Thoracic aorta (tissue), 2 donors: ENCODE measurements at regions not wholly inside any gene's neighbourhood (a gene's known extent, or its start where the extent isn't known, plus 50 kb on each side); places are given as distances from the start of the nearest gene placed in this dataset.
A peak's percentile ranks its signal among the peaks of the same experiment; 100 is the strongest.

ENCODE experiments used
- ATAC-seq: fragments of 150-250 bp; one replicate; pipeline ENCODE4 v1.8.0; 2017; ENCODE audit warnings: low read depth; ENCODE audit not compliant: insufficient number of reproducible peaks, low FRiP score
- DNase-seq: peaks from one replicate; pipeline ENCODE4 v3.0.0-alpha.2; 2020; ENCODE audit warnings: low spot score
- H3K27ac ChIP-seq, 2 donors: fragments of 200-600 bp; sonication (generic); 1 replicate in 1 of 2; 2 replicates in 1 of 2; pipeline ENCODE4 v1.5.1; 2016; ENCODE audit warnings: mild to moderate bottlenecking in 2 of 2, moderate library complexity in 2 of 2
- H3K27me3 ChIP-seq: fragments of 200-600 bp; sonication (generic); replicated peaks from 2 replicates; pipeline ENCODE4 v1.6.0; 2016; ENCODE audit warnings: mild to moderate bottlenecking; ENCODE audit not compliant: insufficient read depth
- H3K36me3 ChIP-seq: fragments of 200-600 bp; sonication (generic); one replicate; pipeline ENCODE4 v1.5.1; 2016
- H3K4me1 ChIP-seq, 2 donors: fragments of 200-600 bp; sonication (generic); 1 replicate in 1 of 2; 2 replicates in 1 of 2; pipeline versions ENCODE4 v1.5.1 to v1.6.0; 2016; ENCODE audit warnings: low read depth in 2 of 2, mild to moderate bottlenecking in 1 of 2; ENCODE audit not compliant: control insufficient read depth in 1 of 2
- H3K4me3 ChIP-seq: fragments of 200-600 bp; sonication (generic); 2 replicates; pipeline ENCODE4 v1.5.1; 2016; ENCODE audit warnings: mild to moderate bottlenecking
- H3K9me3 ChIP-seq: fragments of 200-600 bp; sonication (generic); 2 replicates; pipeline ENCODE4 v1.5.1; 2016
- CTCF ChIP-seq: fragments of 200-600 bp; sonication (generic); IDR thresholded peaks from one replicate; pipeline ENCODE4 v1.5.1; 2019; ENCODE audit warnings: antibody characterized with exemption

GRCh38 chr2:37569986-37570679, 101.3 kb downstream of the CDC42EP3 start:
- Histone ChIP-seq H3K27me3 (no peaks in the 10 kb centered on the region), H3K4me1 (peaks cover 12 to 60% of the 10 kb centered on the region in 2 donors), H3K9me3 (no peaks in the 10 kb centered on the region), H3K4me3 (no peak overlapping the region), H3K27ac (peak overlapping the region; percentile 31 to 57), H3K36me3 (no peaks in the 10 kb centered on the region)
- no peak for TF ChIP-seq CTCF
- no peak for ATAC-seq
- DNase-seq: no peak

DNA sequence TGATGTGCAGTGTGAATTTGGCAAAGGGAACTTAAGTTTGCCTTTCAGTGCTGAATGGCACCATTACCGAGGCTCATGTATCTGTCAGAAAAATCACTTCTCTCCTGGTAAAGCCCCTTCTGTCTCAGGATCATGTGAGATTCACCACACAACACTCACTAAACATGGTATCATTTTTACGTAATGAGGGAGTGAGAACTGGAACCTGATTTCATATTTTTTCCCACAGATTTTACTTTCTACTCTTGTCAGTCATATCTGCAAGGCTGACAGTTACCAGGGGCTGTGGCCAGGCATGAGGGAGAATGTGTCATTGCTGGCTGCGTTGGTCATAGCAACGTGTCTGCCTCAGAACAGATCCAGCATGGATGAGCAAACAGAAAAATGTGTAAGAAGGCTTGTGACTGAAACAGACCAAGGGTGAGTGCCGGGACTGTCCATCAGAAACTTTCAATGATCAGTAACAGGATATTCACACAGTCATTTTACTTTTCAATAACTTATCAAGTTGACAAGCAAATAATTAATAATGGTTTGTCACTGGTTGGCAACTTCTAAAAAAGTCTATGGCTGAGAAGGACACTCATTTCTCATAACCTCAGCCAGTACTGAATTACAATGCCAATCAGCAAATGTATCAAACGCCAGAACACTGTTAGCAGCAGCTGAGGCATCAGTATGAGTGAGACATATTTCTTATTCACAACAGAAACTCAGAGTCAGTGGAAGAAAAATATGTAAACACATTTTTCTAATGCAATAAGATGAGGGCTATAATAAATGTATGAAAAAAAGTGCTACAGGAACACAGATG, 100.5 kb downstream of the CDC42EP3 start:
- no peaks in the 10 kb centered on the region for H3K9me3 ChIP-seq
- peaks cover 12 to 60% of the 10 kb centered on the region in 2 donors for H3K4me1 ChIP-seq
- no peak for TF ChIP-seq CTCF
- DNase-seq (no peak), ATAC-seq (no peak)
- H3K4me3 ChIP-seq: no peak overlapping the region
- H3K36me3 ChIP-seq: no peaks in the 10 kb centered on the region
- H3K27me3 ChIP-seq: no peaks in the 10 kb centered on the region
- H3K27ac ChIP-seq: peak overlapping the region; percentile 31 to 57

GRCh38 chr2:37571587-37572136, 99.8 kb downstream of the CDC42EP3 start:
- H3K4me3 ChIP-seq: no peak overlapping the region
- H3K9me3 ChIP-seq: no peaks in the 10 kb centered on the region
- no peak overlapping the region for H3K27ac ChIP-seq
- no peaks in the 10 kb centered on the region for H3K27me3 ChIP-seq
- no peak for TF ChIP-seq CTCF
- ATAC-seq (no peak), DNase-seq (no peak)
- no peaks in the 10 kb centered on the region for H3K36me3 ChIP-seq
- peaks cover 12 to 58% of the 10 kb centered on the region in 2 donors for H3K4me1 ChIP-seq

- DNase-seq (no peak), ATAC-seq (no peak)
- no peaks in the 10 kb centered on the region for H3K9me3 ChIP-seq
- H3K4me3 ChIP-seq: no peak overlapping the region
- H3K36me3 ChIP-seq: no peaks in the 10 kb centered on the region
- peaks cover 12 to 44% of the 10 kb centered on the region in 2 donors for H3K4me1 ChIP-seq
- no peaks in the 10 kb centered on the region for H3K27me3 ChIP-seq
- no peak for TF ChIP-seq CTCF
- no peak overlapping the region for H3K27ac ChIP-seq
These were observed 97.7 kb downstream of the CDC42EP3 start for GRCh38 chr2:37573451-37574388.
